Neuron (in vitro differentiated cells): ENCODE measurements at regions not wholly inside any gene's neighbourhood (a gene's known extent, or its start where the extent isn't known, plus 50 kb on each side); places are given as distances from the start of the nearest gene placed in this dataset.

ENCODE experiments used
- H2AFZ ChIP-seq: one replicate; pipeline ENCODE4 v1.6.1; 2013; ENCODE audit warnings: low read depth, mild to moderate bottlenecking, inconsistent platforms, low read length, moderate library complexity
- H3K27me3 ChIP-seq: one replicate; pipeline ENCODE4 v1.6.1; 2013; ENCODE audit warnings: low read length; ENCODE audit not compliant: insufficient read depth
- H3K36me3 ChIP-seq: one replicate; pipeline ENCODE4 v1.6.1; 2013; ENCODE audit warnings: low read length; ENCODE audit not compliant: insufficient read depth
- H3K4me1 ChIP-seq: one replicate; pipeline ENCODE4 v1.6.1; 2013; ENCODE audit warnings: low read length; ENCODE audit not compliant: insufficient read depth
- H3K4me3 ChIP-seq: 2 replicates; pipeline ENCODE4 v1.5.1; 2013; ENCODE audit warnings: mild to moderate bottlenecking, low read length, moderate library complexity
- H3K9me3 ChIP-seq: one replicate; pipeline ENCODE4 v1.6.1; 2013; ENCODE audit warnings: low read length

DNA sequence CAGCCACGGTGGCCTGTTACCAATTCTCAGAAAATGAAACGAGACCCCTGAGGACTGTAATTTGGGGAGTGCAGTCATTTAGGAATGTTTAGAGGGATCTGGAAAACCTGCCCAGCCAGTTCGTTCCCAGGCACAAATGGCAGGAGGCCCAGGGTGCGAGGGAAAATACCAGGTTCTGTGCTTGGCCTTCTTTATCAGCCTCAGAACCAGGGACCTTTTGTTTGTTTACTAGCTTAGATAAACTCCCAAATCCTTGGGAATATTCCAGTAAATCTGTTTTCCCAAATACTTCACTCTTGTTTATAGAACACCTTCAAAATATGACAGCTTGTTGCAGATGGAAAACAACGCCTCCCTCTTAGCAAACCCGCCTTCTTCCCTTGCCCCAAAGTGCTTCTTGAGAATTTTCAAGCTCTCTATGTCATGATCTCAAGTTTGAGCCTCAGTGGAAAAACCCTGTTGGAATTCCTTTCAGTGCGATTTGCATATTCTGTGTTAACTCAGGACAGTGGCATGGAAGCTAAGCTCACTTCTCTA is 400.3 kb upstream of the SMIM21 start:
- H3K4me1 ChIP-seq, result no peaks in the 10 kb centered on the region
- no peaks in the 10 kb centered on the region for H3K9me3 ChIP-seq
- H3K27me3 ChIP-seq, result no peaks in the 10 kb centered on the region
- no peak overlapping the region for H3K4me3 ChIP-seq
- H3K36me3 ChIP-seq, result no peaks in the 10 kb centered on the region
- H2AFZ ChIP-seq, result no peak overlapping the region

DNA sequence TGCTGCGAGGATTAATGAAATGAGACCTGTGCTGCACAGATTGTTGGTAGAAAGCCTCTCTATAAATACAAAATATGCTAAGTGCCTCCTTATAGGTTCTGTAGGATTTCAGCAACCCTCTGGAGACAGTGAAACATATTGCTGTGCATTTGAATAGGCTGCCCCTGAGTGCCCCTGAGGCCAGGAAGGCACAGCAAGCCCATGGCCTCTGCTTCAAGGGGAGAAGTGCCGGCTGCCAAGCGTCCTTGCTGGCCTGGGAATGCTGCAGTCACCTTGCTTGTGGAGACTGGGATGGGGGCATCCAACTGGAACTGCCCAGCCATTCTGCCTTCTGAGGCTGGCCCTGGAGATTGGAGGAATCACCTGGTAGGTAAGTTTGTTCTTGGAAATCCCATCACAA is 397.2 kb upstream of the SMIM21 start:
- Histone ChIP-seq H3K4me3 (no peak overlapping the region), H3K27me3 (no peaks in the 10 kb centered on the region), H3K9me3 (no peaks in the 10 kb centered on the region)

DNA sequence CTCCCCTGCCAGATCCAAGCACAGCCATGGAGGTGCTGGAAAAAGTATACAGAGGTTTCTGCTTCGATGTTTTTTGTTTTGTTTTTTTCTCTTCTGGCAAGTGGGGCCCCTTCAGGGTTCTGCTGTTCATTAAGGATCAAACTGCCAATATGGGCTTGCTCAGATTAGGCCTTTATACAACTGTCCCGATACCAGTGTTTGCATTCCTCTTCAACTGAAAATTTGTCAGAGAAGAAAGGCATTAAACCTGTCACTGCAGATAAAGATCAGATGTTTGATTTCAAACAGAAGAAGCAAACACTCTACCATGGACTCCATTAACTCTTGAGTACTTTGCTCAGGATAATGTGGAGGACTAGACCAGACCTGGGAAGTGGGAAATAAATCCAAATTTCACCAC is 396.0 kb upstream of the SMIM21 start:
- H3K27me3 ChIP-seq, result no peaks in the 10 kb centered on the region
- H3K9me3 ChIP-seq, result no peaks in the 10 kb centered on the region

More for the DNA sequence above, 397.2 kb upstream of the SMIM21 start:
- H2AFZ ChIP-seq, result no peak overlapping the region
- no peaks in the 10 kb centered on the region for H3K4me1 ChIP-seq
- H3K36me3 ChIP-seq, result no peaks in the 10 kb centered on the region

DNA sequence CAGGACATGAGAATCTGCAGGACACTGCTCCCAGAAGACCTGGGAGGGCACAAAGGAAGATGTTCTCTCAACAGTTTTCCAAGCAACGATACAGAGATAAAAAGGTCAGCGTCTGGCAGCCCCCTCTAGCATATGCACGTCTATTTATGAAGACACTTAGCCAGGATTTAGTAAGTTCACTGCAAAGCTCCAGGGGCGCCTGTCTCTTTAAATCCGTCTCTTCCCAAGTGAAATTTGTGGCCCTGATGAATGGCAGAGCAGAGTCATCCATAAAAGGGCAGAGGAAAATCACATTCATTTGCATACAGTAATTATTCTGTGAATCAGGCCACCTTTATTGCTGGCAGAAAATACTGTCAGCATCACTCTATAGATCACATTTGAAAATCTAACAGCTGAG is 390.9 kb upstream of the SMIM21 start:
- no peak overlapping the region for H2AFZ ChIP-seq
- H3K36me3 ChIP-seq, result no peaks in the 10 kb centered on the region
- H3K4me1 ChIP-seq, result no peaks in the 10 kb centered on the region
- H3K9me3 ChIP-seq, result no peaks in the 10 kb centered on the region
- no peak overlapping the region for H3K4me3 ChIP-seq
- no peaks in the 10 kb centered on the region for H3K27me3 ChIP-seq

More for the DNA sequence above, 396.0 kb upstream of the SMIM21 start:
- Histone ChIP-seq H3K4me1 (no peaks in the 10 kb centered on the region), H3K4me3 (no peak overlapping the region), H3K36me3 (no peaks in the 10 kb centered on the region), H2AFZ (no peak overlapping the region)

DNA sequence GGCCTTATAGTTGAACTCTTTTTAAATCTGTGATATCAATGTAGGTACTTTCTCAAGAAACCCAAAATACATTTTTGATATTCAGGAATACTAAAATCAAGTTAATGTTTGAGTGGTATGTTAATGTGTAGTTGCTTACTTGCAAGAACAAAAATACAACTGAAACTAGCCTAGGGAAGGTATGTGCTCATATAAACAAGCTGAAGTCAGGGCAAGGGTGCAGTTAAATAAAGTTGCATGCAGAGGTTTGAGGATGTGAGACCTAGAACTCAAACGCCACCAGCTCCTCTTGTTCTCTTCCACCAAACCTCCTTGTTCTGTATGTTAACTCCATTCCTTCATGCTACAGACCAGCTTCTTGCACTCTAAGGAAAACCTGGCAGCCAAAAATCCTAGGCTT is 388.3 kb upstream of the SMIM21 start:
- no peaks in the 10 kb centered on the region for H3K4me1 ChIP-seq
- no peaks in the 10 kb centered on the region for H3K27me3 ChIP-seq
- no peak overlapping the region for H3K4me3 ChIP-seq
- no peak overlapping the region for H2AFZ ChIP-seq
- H3K36me3 ChIP-seq, result no peaks in the 10 kb centered on the region
- no peaks in the 10 kb centered on the region for H3K9me3 ChIP-seq

DNA sequence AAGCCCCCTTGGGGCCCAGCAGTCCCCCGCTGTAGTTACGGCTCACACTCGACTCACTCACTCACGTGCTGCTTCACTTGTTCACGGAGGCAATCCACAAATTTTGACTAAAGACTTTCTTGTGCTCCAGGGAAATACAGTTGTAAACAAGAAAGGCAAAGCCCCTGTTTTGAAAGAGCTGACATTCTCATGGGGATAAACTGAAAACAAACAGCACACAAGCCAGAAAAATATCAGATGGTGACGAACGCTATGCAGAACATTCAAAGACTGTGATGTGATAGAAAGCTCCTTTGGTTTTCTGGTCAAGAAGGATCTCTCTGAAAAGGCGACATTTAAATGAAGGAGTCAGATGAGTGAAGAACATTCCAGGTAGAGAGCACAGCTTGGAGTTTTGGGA is 385.3 kb upstream of the SMIM21 start:
- H3K36me3 ChIP-seq, result no peaks in the 10 kb centered on the region
- H3K27me3 ChIP-seq, result no peaks in the 10 kb centered on the region
- no peaks in the 10 kb centered on the region for H3K9me3 ChIP-seq
- no peak overlapping the region for H3K4me3 ChIP-seq
- no peaks in the 10 kb centered on the region for H3K4me1 ChIP-seq
- H2AFZ ChIP-seq, result no peak overlapping the region

DNA sequence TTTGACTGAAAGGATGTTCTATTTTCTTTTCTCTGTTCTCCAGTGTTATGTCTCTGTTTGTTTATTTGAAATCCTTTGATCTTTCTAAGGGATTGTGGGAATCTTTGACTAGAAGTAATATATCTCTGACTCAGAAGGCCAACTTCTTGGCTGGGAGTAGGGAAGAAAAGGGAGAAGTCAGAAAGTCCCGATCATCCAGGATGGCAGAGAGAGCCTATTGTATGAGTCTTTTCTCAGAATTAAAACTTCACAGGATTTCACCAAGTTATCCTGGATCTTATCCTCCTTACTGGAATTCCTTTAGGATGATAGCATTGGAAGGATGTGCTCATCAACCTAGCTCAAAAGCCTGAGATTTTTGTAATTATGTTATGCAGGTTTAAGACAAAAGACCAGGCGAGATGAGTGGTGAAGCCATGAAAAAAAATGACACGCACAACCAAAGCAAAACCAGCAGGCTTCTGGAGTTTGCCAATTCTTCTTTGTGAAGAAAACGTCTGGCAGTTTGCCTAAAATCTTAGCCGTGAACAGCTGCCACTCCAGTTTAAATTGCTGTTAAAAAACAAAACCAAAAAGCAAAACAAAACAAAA is 383.6 kb upstream of the SMIM21 start:
- H3K27me3 ChIP-seq, result no peaks in the 10 kb centered on the region
- H2AFZ ChIP-seq, result no peak overlapping the region
- no peak overlapping the region for H3K4me3 ChIP-seq
- no peaks in the 10 kb centered on the region for H3K4me1 ChIP-seq
- H3K9me3 ChIP-seq, result no peaks in the 10 kb centered on the region
- no peaks in the 10 kb centered on the region for H3K36me3 ChIP-seq

DNA sequence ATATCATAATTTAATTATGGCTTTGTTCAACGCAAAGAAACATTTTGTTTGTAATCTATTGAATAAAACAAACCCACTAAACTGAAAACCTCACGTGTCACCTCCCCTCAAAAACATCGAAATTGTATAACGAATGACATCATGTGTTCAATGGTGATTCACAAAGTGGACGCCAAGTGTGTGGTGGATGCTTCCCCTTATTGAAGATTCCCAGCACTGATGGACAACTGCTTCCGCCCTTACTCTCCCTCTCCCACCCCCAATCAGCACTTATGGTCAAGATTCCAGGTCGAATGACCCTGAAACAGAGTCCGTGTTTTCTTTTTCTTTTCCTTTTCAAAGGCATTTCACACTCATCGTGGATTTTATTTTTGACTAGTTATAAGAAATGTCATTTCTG is 383.0 kb upstream of the SMIM21 start:
- no peaks in the 10 kb centered on the region for H3K4me1 ChIP-seq
- no peaks in the 10 kb centered on the region for H3K27me3 ChIP-seq
- no peaks in the 10 kb centered on the region for H3K9me3 ChIP-seq
- no peaks in the 10 kb centered on the region for H3K36me3 ChIP-seq
- H3K4me3 ChIP-seq, result no peak overlapping the region
- no peak overlapping the region for H2AFZ ChIP-seq

DNA sequence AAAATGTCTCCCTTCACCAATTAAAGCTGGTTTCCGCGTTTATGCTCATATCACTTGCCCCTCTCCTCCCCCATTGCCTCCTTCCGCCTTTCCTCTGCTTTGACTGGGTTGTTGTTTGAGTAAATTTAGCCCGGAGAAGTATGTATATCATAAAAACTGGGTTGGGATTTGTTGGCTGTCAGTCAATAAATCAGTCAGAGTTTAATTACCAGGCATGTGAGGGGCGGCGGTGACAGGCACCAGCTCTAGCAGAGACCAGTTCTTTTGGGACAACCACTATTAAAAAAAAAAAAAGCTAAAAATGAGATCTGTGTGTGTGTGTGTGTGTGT is 382.4 kb upstream of the SMIM21 start:
- H3K9me3 ChIP-seq, result no peaks in the 10 kb centered on the region
- no peaks in the 10 kb centered on the region for H3K4me1 ChIP-seq
- no peak overlapping the region for H2AFZ ChIP-seq

DNA sequence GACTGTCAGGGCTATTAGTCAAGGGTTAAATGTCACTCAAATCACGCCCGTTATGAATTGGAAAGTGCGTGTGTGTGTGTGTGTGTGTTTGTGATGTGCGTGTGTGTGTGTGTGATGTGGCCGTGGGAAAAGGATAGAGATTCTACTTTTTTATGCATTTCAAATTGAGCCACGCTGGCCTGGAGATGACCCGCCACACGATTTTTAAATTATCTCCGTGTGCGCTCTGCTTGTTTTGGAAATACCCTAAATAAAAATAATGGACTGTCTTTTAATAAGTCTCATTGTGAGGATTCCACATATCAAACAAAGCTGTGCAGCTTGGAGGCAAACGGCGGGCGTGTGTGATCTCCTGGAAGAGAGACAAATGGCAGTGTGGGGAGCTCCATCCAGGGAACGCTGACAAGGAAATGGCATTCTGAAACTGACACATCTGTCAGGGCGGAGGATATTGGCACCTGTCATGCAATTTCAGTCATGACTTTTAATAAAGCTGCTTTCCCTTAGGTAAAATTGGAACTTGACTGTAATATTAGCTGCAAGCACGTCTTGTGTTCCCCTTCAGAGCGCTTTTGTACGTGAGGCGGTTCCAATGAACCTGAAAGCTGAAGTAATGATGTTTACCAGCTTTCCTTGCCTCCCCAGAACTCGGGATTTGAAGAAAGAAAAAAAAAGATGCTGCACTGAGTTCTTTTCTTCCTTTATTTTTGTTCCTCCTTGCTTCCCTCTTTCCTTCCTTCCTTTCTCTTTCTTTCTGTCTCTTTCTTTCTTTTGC is 381.8 kb upstream of the SMIM21 start:
- H3K9me3 ChIP-seq, result no peaks in the 10 kb centered on the region
- no peaks in the 10 kb centered on the region for H3K27me3 ChIP-seq
- no peaks in the 10 kb centered on the region for H3K36me3 ChIP-seq
- H2AFZ ChIP-seq, result no peak overlapping the region
- no peak overlapping the region for H3K4me3 ChIP-seq
- H3K4me1 ChIP-seq, result no peaks in the 10 kb centered on the region

More for the DNA sequence above, 382.4 kb upstream of the SMIM21 start:
- Histone ChIP-seq H3K4me3 (no peak overlapping the region), H3K36me3 (no peaks in the 10 kb centered on the region), H3K27me3 (no peaks in the 10 kb centered on the region)

DNA sequence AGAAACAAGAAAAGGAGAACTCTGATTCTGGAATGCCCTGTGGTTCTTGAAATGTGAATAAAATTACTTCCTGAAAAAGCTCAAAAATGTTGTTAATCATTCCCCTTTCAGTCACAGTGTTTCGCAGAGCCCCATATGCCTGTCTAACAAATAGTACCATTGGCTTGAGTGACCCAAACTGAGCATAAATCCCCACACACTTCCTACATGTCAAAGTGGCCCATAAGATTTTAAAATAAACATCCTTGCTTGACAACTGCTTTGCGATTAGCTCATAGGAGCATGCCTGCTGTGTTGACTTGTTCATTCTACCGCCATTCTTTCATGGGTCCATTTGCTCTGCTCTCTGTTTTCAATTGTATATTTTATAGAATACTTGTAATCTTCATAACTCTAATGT is 377.8 kb upstream of the SMIM21 start:
- no peaks in the 10 kb centered on the region for H3K9me3 ChIP-seq
- no peak overlapping the region for H3K4me3 ChIP-seq
- H3K4me1 ChIP-seq, result no peaks in the 10 kb centered on the region
- no peak overlapping the region for H2AFZ ChIP-seq
- no peaks in the 10 kb centered on the region for H3K27me3 ChIP-seq
- H3K36me3 ChIP-seq, result no peaks in the 10 kb centered on the region

DNA sequence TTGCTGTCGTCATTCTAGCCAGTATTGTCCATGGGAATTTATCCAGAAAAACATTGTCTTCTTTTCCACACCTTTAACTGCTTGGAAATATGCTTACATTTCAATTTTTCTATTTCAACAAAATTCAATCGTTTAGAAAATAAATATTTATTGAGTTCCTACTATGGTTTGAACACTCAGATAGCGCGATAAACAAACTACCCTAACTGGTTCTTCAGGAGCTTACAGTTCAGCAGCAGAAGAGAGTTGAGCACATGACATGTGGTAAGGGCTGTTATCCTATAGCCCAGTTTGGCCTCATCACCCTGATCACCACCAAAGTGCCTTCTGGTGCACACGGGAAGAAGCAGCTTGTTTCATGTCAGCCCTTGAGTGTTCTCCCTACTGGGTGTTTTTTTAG is 375.2 kb upstream of the SMIM21 start:
- Histone ChIP-seq H2AFZ (no peak overlapping the region), H3K27me3 (no peaks in the 10 kb centered on the region), H3K4me1 (peaks cover 8% of the 10 kb centered on the region), H3K9me3 (no peaks in the 10 kb centered on the region), H3K4me3 (no peak overlapping the region), H3K36me3 (no peaks in the 10 kb centered on the region)

DNA sequence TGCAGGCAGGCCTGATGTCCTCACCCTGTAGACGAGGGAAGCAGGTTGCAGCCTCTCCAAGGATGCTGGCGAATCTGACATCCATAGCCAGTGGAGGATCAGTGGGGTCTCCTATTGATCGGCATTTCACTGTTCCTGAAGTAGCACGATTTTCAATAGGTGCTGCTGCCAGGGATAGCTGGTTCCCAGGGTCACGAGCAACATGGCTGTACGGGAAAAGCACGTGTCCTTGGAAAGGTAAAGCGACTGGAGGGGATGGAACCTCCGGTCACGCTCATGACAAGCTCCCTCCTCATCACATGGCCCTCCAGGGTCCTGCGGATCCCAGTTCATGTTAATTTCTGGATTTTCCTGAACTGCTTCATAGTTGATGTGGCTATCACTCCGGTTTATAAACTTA is 373.7 kb upstream of the SMIM21 start:
- no peaks in the 10 kb centered on the region for H3K27me3 ChIP-seq
- no peak overlapping the region for H2AFZ ChIP-seq
- H3K9me3 ChIP-seq, result no peaks in the 10 kb centered on the region
- no peak overlapping the region for H3K4me3 ChIP-seq
- no peaks in the 10 kb centered on the region for H3K36me3 ChIP-seq
- H3K4me1 ChIP-seq, result peaks cover 8% of the 10 kb centered on the region

DNA sequence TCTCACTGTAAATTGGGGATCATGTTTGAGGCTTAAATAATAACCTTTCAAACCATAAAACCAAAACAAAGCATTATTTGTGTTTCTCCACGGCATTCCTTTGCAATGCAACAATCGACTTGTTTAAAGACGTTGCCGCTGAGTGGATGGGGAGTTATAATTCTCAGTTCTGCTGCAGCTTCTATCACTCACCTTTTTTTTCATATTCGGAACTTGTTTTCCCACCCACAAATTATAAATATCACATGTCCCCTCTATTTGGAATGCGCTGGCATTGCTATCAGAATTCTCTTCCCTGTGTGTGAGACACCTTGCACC is 372.8 kb upstream of the SMIM21 start:
- Histone ChIP-seq H2AFZ (no peak overlapping the region), H3K27me3 (no peaks in the 10 kb centered on the region), H3K36me3 (no peaks in the 10 kb centered on the region), H3K4me3 (no peak overlapping the region), H3K4me1 (peaks cover 8% of the 10 kb centered on the region), H3K9me3 (no peaks in the 10 kb centered on the region)
